ENCODE measurements at regions not wholly inside any gene's neighbourhood (a gene's known extent, or its start where the extent isn't known, plus 50 kb on each side); places are given as distances from the start of the nearest gene placed in this dataset.

DNA sequence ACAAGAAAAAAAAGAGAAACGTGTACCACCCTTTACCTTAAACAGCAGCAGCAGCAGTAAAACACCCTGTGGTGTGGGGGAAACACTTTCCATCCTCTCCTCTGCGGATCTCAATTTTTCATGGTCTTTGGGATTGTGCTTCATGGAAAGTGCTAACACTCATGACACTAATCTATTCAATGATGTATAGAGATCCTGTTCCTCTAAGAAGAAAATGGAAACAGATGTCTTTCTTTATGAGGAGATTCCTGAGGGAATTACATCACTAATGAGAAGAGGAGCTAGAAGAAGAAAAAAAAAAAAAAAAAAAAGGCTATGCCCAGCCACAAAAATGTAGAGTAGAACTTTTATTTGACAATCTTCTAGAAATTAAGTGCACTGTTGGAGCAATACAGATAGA lies 62.9 kb upstream of the NDST3 start:
- DNase-seq = no peak

GRCh38 chr4:117983541-117984365 lies 50.5 kb upstream of the NDST3 start:
- DNase-seq = no peak

GRCh38 chr4:117984366-117984680 lies 50.0 kb upstream of the NDST3 start:
- no peak for DNase-seq

All from activated effector memory CD4-positive, alpha-beta T cell treated with anti-CD3 and anti-CD28 coated beads, Interleukin-2, amount 50 U/mL, for 16 hours (primary cell).